HG03354 (cell line): ENCODE measurements at regions not wholly inside any gene's neighbourhood (a gene's known extent, or its start where the extent isn't known, plus 50 kb on each side); places are given as distances from the start of the nearest gene placed in this dataset.

Experiments used
- ATAC-seq: cut with Tn5 transposase; IDR thresholded peaks from one replicate; pipeline ENCODE4 v1.9.1; 2021; ENCODE audit warnings: mild to moderate bottlenecking; ENCODE audit not compliant: unreplicated experiment, poor library complexity, severe bottlenecking

DNA sequence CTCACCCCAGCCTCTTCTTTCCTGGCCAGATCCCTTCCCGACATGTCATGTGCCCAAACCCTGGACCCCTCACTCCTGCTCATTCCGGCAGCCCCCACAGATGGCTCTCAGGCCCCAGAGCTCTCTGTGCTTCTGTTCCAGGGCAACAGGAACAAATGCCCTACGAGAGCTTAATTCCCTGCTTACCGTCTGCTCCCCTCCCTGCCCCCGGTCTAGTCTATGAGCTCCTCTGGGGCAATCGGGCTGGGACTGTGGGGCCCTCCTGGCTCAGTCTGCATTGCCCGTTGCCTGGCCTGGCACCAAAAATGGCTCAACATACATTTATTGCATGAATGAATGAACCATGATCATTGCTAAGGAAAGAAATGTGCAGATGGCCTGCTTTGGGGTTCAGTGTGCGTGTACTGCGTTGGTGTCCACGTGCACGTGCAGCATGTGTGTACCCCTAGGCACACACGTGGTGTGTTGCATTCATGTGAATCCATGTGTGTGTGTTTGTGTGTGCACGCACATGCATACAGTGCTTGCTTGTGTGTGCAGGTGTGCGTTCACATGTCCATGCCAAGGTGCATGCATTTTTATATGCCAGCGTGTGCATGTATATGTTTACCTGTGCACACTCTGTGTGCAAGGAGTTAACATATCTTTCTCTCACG is 201.2 kb upstream of the IER5L start:
- no peak for ATAC-seq

DNA sequence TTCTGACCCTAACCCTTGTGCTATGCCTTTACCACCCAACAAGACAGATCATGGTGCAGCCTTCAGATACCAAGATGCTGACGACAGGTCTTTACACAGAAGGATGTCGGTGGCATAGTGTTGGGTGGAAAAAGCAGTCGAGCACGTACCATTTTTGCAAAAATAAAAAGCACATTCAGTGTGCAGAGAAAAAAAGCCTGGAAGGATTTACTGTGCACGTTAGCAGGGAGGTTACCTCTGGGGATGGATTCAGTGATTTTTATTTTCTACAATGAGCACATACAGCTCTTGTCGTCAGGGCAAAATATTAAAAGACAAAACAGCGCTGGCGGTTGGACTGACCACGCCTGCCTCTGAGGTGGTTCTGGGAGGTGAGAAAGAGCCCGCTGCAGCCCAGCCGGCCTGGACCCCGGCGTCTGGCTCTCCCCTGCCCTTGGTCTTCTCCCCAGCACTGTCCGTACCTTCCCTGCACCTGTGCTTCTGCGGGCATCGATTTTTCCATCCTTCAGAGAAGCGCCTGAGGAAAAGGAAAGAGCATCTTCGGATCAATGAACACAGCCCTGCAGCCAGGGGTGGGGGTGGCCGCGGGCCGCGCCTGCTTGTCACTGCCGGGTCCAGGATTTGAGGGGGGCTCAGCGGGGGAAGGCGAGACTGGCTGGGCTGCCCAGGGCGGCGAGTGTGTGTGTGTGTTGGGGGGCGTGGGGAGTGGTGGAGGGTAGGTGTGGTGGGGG is 200.0 kb upstream of the IER5L start:
- no peak for ATAC-seq

DNA sequence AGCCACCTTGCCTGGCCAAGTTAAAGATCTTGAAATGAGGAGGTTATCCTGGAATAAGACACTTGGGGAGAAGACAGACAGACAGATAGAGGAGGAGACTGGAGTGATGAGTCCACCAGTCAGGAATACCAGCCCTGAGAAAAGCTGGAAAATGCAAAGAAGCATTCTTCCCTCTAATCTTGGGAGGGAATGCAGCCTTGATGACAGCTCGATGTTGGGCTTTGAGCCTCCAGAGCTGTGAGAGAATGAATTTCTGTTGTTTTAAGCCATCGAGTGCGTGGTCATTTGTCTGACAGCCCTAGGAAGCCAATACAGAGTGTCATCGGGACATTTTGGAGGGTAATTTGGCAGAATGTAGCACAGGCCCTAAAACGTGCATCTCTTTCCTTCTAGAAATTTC is 199.1 kb upstream of the IER5L start:
- no peak for ATAC-seq

DNA sequence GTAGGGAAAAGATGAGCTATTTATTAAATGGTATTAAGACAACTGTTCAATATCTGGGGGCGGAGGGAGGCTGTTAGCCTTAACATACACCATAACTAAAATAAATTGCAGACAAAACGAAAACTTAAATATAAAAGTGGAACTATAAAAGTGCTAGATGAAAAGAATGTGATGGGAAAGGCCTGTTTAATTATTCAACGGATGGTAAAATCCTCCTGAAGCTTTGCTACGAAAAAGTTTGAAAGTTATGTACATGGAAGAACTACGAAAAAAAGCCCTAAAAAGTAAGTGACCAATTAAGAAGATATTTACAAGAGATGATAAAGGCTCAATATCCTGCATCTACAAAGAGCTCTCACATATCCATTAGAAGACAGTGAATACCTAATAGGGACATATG is 197.8 kb upstream of the IER5L start:
- ATAC-seq: no peak

DNA sequence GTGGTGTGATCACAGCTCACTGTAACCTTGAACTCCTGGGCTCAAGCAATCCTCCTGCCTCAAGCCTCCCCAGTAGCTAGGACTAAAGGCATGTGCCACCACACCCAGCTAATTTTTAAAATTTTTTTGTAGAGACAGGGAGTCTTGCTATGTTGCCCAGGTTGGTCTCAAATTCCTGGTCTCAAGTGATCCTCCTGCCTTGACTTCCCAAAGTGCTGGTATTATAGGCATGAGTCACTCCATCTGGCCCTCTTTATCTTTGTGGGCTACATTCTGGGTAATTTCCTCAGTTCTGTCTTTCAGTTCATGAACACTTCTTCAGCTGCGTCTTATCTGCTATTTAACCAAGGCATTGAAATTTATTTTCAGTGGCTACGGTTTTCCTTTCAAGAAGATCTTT is 196.6 kb upstream of the IER5L start:
- ATAC-seq: no peak

DNA sequence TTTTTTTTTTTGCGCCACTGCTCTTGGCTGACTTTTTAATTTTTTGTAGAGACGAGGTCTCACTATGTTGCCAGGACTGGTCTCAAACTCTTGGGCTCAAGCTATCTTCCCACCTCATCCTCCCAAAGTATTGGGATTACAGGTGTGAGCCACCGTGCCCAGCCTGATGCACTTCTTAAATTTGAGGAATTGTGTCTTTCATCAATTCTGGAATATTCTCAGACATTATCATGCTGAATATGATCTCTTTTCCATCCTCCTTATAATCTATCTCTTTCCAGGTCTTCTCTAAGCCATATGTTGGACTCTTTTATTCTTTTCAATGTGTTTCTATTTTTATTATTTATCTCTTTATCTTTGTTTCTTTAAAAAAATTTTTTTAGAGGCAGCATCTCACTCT is 196.2 kb upstream of the IER5L start:
- no peak for ATAC-seq

DNA sequence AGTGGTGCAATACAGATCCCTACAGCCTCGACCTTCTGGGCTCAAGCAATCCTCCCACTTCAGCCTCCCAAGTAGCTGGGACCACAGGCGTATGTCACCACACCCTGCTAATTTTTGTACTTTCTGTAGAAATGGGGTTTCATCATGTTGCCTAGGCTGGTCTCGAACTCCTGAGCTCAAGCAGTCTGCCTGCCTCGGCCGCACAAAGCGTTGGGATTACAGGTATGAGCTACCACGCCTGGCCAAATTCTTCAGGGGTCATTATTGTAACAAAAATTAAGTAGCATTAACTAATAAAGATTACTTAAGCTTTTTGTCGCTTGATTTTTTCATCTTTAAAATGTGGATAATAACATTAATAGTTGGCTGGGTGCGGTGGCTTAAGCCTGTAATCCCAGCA is 195.3 kb upstream of the IER5L start:
- no peak for ATAC-seq

DNA sequence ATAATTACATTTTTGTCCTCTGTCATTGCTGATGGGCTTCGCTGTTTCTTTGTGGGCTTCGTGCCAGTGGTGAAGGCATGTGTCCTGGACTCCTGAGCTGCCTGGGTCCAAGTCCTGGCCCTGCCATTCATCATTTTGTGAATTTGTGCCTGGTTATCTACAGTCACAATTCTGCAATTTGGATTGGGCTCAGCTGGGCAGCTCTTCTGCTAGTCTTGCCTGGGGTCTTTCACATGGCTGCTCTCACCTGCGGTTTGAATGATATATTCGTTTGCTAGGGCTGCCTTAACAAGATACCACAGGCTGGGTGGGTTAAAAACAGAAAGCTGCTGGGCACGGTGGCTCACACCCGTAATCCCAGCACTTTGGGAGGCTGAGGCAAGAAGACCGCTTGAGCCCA is 192.7 kb upstream of the IER5L start:
- no peak for ATAC-seq

DNA sequence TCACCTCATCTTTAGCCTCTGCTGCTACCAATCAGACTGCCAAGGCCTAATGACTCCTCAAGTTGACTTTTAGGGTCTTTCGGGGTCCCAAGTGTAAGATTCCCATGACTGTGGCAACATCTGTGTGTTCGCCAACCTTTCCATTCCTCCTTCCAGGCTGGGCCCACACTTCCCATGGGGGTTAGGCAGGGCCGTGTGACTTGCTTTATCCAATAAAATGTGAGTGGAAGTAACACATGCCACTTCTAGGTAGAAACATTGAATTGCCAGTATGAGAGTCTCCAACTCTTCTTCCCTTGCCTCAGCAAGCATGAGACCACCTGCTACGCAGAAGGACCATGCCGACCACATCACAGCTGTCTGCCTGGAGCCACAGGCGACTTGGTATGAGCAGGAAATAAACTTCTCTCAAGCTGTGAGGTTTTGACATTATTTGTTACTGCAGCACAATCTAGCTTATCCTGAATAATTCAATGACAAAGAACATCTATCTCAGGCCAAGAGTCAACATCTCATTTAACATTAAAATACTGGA is 190.4 kb upstream of the IER5L start:
- ATAC-seq: no peak

DNA sequence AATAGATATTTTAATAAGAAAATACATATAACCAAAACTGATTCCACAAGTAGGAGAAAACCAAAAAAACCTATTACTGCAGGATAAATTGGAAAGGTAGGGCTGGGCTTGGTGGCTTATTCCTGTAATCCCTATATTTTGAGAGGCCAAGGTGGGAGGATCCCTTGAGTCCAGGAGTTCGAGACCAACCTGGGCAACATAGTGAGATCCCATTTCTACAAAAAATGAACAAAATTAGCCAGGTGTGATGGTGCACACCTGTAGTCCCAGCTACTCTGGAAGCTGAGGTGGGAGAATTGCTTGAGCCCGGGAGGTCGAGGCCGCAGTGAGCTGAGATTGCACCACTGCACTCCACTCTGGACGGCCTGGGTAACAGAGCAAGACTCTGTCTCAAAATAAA is 189.2 kb upstream of the IER5L start:
- ATAC-seq: no peak

DNA sequence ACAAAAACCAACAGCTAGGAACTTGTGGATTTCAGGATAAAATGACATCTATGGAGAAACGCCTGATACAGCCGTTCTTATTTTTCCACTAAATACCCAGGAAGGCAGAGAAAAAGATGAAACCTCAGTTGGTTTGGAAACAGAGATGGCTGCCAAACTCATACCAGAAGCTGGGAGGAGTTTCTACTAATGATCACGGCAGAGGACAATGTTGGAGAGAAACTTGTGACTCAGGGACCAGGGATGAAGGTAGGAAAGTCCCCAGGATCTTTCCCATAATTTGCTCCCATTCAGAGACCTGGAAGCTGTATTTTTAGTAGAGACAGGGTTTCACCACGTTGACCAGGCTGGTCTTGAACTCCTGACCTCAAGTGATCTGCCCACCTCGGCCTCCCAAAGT is 187.1 kb upstream of the IER5L start:
- no peak for ATAC-seq

DNA sequence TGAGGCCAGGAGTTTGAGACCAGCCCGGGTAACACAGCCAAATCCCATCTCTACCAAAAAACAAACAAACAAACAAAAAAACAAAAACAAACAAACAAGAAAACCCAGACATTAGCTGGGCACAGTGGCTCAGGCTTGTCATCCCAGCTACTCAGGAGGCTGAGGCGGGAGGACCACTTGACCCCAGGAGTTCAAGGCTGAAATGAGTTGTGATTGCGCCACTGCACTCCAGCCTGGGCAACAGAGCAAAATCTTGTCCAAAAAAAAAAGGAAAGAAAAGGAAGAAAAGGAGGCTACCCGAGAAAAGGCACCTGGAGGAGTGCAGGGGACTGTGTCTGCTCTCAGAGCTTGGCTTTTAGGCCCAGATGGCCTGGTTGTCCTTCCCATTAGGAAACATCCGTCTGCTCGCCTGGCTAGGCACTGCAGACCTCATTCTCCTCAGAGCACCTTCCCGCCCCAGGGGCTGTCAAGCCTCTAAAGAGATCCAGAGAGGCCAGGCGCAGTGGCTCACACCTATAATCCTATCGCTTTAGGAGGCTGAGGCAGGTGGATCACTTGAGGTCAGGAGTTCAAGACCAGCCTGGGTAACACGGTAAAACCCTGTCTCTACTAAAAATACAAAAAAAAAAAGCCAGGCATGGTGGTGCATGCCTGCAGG is 185.3 kb upstream of the IER5L start:
- no peak for ATAC-seq

DNA sequence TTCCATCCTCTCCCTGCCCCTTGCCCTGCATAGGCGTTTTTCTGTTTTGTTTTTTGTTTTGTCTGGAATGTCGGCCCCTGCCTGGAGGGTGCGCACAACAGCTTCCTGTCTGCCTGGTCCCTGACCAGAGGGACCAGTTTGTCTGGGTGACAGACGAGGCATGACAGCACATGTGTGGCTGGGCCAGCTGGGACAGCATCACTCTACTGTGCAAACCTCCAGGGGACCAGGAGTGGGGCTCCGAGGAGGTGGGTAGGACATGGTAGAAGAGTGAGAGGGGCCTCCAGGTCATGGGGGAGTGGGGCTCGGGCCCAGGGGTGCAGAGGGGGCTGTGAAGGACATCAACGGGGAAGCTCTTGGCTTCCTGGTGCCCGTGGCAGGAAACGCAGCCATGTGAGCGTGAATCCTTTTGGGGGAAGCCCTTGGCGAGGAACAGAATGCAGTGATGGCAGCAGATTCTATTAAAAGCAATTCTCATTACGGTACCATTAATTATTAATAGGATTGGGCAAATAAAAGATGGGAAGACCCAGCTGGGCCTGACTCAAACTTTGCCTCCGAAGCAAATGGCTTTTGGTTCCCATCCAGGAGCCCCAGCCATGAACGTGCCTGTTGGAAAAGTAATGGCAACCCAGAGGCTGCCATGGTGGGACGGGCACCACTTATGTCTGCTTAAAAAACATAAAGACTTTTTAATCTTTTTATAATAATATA is 184.4 kb upstream of the IER5L start:
- no peak for ATAC-seq

DNA sequence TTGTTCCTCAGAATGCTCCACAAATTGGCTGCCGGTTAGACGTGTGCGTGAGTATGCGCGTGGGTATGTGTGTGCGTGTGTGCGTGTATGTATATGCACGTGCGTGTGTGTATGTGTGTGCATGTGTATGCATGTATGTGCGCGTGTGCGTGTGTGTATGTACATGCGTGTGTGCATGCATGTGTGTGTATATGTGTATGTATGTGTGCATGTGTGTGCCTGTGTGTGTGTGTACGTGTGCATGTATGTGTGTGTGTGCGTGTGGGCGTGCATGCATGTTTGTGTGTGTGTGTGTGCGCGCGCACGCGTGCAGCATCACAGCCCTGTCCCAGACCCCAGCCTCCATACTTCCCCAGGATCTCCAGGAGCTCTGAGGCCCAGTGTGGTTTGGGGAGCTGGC is 183.1 kb upstream of the IER5L start:
- no peak for ATAC-seq

DNA sequence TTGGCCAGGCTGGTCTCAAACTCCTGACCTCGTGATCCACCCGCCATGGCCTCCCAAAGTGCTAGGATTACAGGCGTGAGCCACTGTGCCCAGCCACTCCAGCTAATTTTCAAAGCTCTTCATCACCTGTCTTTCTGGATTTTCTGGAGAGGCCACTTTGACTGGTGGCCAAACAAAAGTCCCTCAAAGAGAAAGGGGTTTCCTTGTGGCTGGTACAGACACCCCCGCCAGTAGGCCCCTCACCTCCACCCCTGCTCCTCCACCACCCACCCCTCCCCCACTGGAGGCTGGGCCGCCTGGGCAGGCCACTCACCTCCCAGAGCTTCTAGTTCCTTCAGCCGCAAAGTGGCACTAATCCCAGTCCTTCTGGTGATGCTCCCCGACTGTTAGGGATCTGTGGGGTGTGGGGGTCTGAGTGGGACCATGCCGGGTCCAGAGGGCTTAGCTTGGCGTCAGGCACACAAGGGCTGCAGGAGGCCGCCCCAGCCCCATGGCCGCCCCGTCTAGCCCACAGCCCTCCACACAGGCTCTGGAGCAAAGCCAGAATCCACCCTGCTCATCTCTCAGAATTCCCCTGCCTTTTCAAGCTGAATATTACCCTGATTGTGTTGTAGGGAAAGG is 182.0 kb upstream of the IER5L start:
- no peak for ATAC-seq

DNA sequence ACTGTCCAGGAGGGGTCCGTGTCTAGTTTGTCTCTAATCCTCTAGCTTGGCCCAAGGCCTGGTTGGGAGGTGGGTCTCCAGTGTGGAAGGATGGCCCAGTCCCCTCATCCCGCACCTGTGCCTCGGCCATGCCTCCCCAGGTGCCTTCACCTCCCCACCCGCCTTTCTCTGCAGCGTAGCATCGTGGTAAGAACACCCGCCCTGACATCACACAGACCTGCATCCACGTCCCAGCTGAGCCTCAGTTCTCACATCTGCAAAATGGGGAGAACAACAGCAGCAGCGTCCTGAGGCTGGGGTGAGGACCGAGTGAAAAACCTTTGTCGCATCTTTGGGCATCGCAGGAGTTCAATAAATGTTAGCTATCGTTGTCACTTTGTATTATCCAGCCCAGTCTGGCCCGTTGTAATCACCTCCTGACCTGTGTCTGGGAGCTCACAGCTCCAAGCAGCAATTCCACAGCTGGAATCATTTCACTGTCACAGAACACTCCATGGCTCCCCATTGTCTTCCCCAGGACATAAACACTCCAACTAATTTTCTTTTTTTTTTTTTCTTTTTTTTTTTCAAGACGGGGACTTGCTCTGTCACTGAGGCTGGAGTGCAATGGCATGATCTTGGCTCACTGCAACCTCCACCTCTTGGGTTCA is 181.2 kb upstream of the IER5L start:
- ATAC-seq: no peak

DNA sequence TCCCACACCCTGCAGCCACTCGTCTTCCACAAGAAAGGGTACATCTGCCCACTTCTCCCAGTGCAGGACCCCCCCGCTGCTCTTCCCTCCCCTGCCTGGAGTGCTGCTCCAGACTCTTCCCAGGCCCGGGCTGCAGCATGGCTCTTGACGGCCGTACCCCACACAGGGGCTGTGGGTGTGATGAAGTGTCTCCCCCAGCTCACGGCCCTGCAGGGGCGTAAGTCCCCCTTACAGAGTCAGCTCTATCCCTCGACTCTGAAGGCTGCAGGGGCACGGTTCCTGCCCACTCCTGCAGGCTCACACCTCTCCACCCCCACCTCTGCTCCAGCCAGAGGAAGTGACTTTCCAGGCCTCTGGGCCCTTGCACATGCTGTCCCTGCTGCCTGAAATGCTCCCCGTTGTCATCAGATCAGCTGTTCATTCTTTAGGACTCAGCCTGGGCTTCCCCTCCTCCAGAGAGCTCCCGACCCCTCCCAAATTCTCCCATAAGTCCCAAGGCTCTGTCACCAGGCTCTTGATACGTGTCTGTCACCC is 180.6 kb upstream of the IER5L start:
- no peak for ATAC-seq

DNA sequence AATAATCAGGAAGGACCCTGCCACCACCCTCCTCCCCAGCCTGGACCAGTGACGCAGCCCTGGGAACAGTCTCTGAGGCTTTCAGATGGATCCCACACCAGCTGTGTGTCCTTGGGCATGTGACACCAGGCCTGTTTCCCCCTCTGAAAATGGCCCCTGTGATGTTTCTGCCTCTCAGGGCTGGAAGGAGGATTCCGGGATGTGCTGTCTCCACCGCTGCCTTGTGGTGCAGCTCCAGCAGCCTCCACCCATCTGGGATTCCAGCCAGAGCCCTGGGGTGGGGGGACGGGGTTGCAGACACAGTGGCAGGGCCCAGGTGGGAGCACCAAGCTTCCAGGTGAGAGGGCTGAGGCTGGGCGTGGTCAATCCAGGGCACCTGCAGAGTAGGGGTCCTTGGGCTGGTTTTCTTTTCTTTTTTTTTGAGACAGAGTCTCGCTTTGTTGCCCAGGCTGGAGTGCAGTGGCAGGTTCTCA is 179.7 kb upstream of the IER5L start:
- no peak for ATAC-seq
